Endothelial cell of umbilical vein (primary cell): ENCODE measurements at regions not wholly inside any gene's neighbourhood (a gene's known extent, or its start where the extent isn't known, plus 50 kb on each side); places are given as distances from the start of the nearest gene placed in this dataset.

Experiments used
- BruUV-seq: library from RNA; stranded (reverse); fragments of 400-500 nt; replicated peaks from 2 replicates; lab custom pipeline; 2021; lab: Mats Ljungman, UMichigan
- CTCF ChIA-PET: fragments of 300-600, 350-600 bp; sonication (Branson Sonifier 250); formaldehyde crosslinking; loops from one replicate; lab custom pipeline; 2021; ENCODE audit warnings: antibody characterized with exemption, inconsistent platforms; lab: Charles Lee
- POLR2A ChIA-PET: fragments of 300-600, 350-600 bp; sonication (Branson Sonifier 250); formaldehyde crosslinking; loops from one replicate; lab custom pipeline; 2021; ENCODE audit warnings: antibody characterized with exemption, inconsistent platforms; lab: Charles Lee
- DNase-seq: peaks from one replicate; pipeline ENCODE4 v3.0.0-alpha.2; 2011; ENCODE audit warnings: low read depth, low spot score
- FAIRE-seq: peaks from 2 replicates; lab custom pipeline; 2011; peaks lifted over from hg19 to GRCh38; lab: Jason Lieb, UNC
- H2AFZ ChIP-seq: 2 replicates; pipeline ENCODE4 v1.6.0; 2012; ENCODE audit warnings: low read depth, low read length, control low read depth, inconsistent platforms
- H3K27ac ChIP-seq: 2 replicates; pipeline ENCODE4 v1.5.1; 2011; ENCODE audit warnings: low read depth, mild to moderate bottlenecking, control low read depth, low read length, moderate library complexity; ENCODE audit not compliant: insufficient read depth
- H3K27me3 ChIP-seq, 2 experiments: 2 replicates each; pipeline versions ENCODE4 v1.6.0 to v1.6.1; 2011; ENCODE audit warnings: low read length in 2 of 2, mixed read lengths in 1 of 2; ENCODE audit not compliant: control insufficient read depth in 2 of 2, insufficient read depth in 2 of 2
- H3K36me3 ChIP-seq, 2 experiments: 2 replicates in 1 of 2; 3 replicates in 1 of 2; pipeline ENCODE4 v1.5.1; 2011; ENCODE audit warnings: low read length in 2 of 2, mild to moderate bottlenecking in 1 of 2, moderate library complexity in 1 of 2; ENCODE audit not compliant: control insufficient read depth in 2 of 2, insufficient read depth in 2 of 2; ENCODE audit errors: extremely low read depth in 1 of 2
- H3K4me1 ChIP-seq: 3 replicates; pipeline ENCODE4 v1.5.1; 2011; ENCODE audit warnings: mild to moderate bottlenecking, low read length; ENCODE audit not compliant: control insufficient read depth, insufficient read depth; ENCODE audit errors: extremely low read depth
- H3K4me2 ChIP-seq: 2 replicates; pipeline ENCODE4 v1.6.1; 2011; ENCODE audit warnings: low read length, control low read depth, mixed read lengths; ENCODE audit not compliant: insufficient read depth
- H3K4me3 ChIP-seq, 3 experiments: fragments of 200-600 bp in 1 of 3; sonication (generic), shearing (Covaris generic) in 1 of 3; replicated peaks in 1 of 3; 2 replicates each; pipeline ENCODE4 v1.5.1; 2011 to 2016; ENCODE audit warnings: control low read depth in 3 of 3, low read length in 3 of 3, mild to moderate bottlenecking in 2 of 3, inconsistent platforms in 1 of 3, low read depth in 1 of 3, moderate library complexity in 1 of 3; ENCODE audit not compliant: insufficient read depth in 1 of 3
- H3K79me2 ChIP-seq: 2 replicates; pipeline ENCODE4 v1.6.0; 2012; ENCODE audit warnings: low read length, inconsistent platforms; ENCODE audit not compliant: control insufficient read depth, insufficient read depth
- H3K9ac ChIP-seq: replicated peaks from 2 replicates; pipeline ENCODE3; 2011; ENCODE audit warnings: low read length, control low read depth; ENCODE audit not compliant: insufficient read depth; ENCODE audit errors: extremely low read depth
- H3K9me1 ChIP-seq: replicated peaks from 3 replicates; pipeline ENCODE4 v1.6.0; 2011; ENCODE audit warnings: mild to moderate bottlenecking, low read length; ENCODE audit not compliant: control insufficient read depth, insufficient read depth; ENCODE audit errors: extremely low read depth
- H3K9me3 ChIP-seq: replicated peaks from 2 replicates; pipeline ENCODE4 v1.5.1; 2012; ENCODE audit warnings: low read length, inconsistent platforms; ENCODE audit not compliant: control insufficient read depth, insufficient read depth
- H4K20me1 ChIP-seq: replicated peaks from 2 replicates; pipeline ENCODE3; 2011; ENCODE audit warnings: mild to moderate bottlenecking, low read length; ENCODE audit not compliant: control insufficient read depth, insufficient read depth; ENCODE audit errors: extremely low read depth
- EZH2 ChIP-seq: IDR thresholded peaks from 2 replicates; pipeline ENCODE4 v1.6.1; 2012; ENCODE audit warnings: borderline replicate concordance, low read depth, mild to moderate bottlenecking, moderate library complexity, low read length, inconsistent platforms; ENCODE audit not compliant: severe bottlenecking
- JUN ChIP-seq: IDR thresholded peaks from 2 replicates; pipeline ENCODE4 v1.6.1; 2011; ENCODE audit warnings: borderline replicate concordance, low read depth; ENCODE audit not compliant: insufficient read length, insufficient read depth
- MYC ChIP-seq: IDR thresholded peaks from one replicate; pipeline ENCODE4 v1.6.1; 2011; ENCODE audit warnings: mild to moderate bottlenecking, low read depth, low read length
- POLR2A ChIP-seq: IDR thresholded peaks from 2 replicates; pipeline ENCODE4 v1.6.1; 2012; ENCODE audit warnings: low read depth, mild to moderate bottlenecking, control low read depth, low read length
- POLR2AphosphoS5 ChIP-seq: IDR thresholded peaks from 2 replicates; pipeline ENCODE4 v1.6.1; 2012; ENCODE audit warnings: low read depth, mild to moderate bottlenecking, control low read depth, low read length, moderate library complexity; ENCODE audit not compliant: insufficient read depth
- dilution Hi-C: fragments of 300-500 bp; cut with MboI; formaldehyde crosslinking; loops from one replicate; pipeline ENCODE4 v1.15.0; 2019; ENCODE audit warnings: low sequenced_read_pairs; ENCODE audit not compliant: extremely low pct_ligation_motif_present
- intact Hi-C: fragments of 100-400 bp; cut with micrococcal nuclease; formaldehyde crosslinking; loops from one replicate; pipeline ENCODE4 v1.10.0; 2022
- TF ChIP-seq, protein P1 (sequence below), 2 donors: IDR thresholded peaks; 1 replicate in 1 of 2; 2 replicates in 1 of 2; pipeline ENCODE4 v1.5.1; 2011; ENCODE audit warnings: low read length in 2 of 2, mild to moderate bottlenecking in 2 of 2, moderate library complexity in 2 of 2, control low read depth in 1 of 2, inconsistent platforms in 1 of 2, low read depth in 1 of 2; ENCODE audit not compliant: insufficient read depth in 1 of 2; ENCODE audit errors: extremely low read depth in 1 of 2
- TF ChIP-seq, protein P2 (sequence below): IDR thresholded peaks from 2 replicates; pipeline ENCODE4 v1.6.1; 2011; ENCODE audit not compliant: insufficient read depth, insufficient read length

DNA sequence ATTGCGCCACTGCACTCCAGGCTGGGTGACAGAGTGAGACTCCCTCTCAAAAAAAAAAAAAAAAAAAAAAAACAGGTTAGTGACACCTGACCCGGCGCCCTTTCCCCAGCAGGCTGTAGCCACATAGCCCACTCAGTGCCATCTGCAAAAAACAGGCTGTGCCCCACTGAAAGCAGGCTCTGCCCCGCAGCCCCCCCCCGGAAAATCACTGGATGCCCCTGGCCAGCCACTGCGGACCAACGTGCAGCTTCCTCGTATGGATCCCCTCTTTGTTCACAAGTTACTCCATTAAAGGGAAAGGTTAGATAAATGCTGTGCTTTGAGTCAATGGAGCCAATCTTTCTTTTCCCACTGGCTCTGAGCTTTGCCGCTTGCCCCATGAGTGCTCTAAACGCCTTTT is 660.3 kb downstream of the TBC1D22A start:
- Histone ChIP-seq H3K9ac (no peak overlapping the region), H3K4me2 (no peak overlapping the region), H3K9me3 (peaks cover 5% of the 10 kb centered on the region), H2AFZ (no peak overlapping the region), H4K20me1 (no peaks in the 10 kb centered on the region), H3K9me1 (no peaks in the 10 kb centered on the region), H3K36me3 (no peaks in the 10 kb centered on the region), H3K27ac (no peak overlapping the region), H3K4me3 (no peak overlapping the region), H3K79me2 (no peaks in the 10 kb centered on the region), H3K27me3 (no peaks in the 10 kb centered on the region), H3K4me1 (no peaks in the 10 kb centered on the region)
- BruUV-seq, result no TSS peak
- FAIRE-seq, result no peak
- no peak for DNase-seq
- intact Hi-C loops, result no loop called here
- dilution Hi-C loops, result no loop called here
- CTCF ChIA-PET, result no interaction called here
- TF ChIP-seq EZH2 (no peak), JUN (no peak), POLR2A (no peak), MYC (no peak), POLR2AphosphoS5 (no peak)
- TF ChIP-seq, protein P1, sequence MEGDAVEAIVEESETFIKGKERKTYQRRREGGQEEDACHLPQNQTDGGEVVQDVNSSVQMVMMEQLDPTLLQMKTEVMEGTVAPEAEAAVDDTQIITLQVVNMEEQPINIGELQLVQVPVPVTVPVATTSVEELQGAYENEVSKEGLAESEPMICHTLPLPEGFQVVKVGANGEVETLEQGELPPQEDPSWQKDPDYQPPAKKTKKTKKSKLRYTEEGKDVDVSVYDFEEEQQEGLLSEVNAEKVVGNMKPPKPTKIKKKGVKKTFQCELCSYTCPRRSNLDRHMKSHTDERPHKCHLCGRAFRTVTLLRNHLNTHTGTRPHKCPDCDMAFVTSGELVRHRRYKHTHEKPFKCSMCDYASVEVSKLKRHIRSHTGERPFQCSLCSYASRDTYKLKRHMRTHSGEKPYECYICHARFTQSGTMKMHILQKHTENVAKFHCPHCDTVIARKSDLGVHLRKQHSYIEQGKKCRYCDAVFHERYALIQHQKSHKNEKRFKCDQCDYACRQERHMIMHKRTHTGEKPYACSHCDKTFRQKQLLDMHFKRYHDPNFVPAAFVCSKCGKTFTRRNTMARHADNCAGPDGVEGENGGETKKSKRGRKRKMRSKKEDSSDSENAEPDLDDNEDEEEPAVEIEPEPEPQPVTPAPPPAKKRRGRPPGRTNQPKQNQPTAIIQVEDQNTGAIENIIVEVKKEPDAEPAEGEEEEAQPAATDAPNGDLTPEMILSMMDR (IDR thresholded peaks at IDR 0.05; ENCODE audit: extremely low read depth in 1 of 2, insufficient read depth in 1 of 2, low read depth in 1 of 2, low read length in 2 of 2), result no peak
- TF ChIP-seq, protein P2, sequence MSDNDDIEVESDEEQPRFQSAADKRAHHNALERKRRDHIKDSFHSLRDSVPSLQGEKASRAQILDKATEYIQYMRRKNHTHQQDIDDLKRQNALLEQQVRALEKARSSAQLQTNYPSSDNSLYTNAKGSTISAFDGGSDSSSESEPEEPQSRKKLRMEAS, result no peak
- POLR2A ChIA-PET, result no interaction called here

DNA sequence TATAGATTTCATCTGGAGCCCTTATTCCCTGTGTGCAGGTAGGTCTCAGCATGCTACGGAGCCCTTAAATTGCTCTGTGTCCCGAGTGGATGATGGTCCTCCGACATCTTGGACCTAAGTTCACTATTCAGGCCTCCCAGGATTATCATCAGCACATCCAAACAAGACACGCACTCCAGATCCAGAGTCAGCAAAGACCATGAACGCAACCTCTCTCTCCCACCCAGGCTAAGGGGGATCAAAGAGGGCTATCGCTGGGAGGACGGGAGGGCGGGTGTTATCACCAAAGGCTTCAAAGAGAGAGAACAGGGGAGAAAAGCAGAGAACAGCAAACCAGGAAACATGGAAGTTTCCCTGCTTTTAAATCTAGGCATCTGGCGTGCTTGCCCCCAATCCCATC is 659.4 kb downstream of the TBC1D22A start:
- ChIA-PET POLR2A (no interaction called here), CTCF (no interaction called here)
- Histone ChIP-seq H3K27me3 (no peaks in the 10 kb centered on the region), H3K36me3 (no peaks in the 10 kb centered on the region), H3K4me3 (no peak overlapping the region), H3K27ac (no peak overlapping the region), H3K9me1 (no peaks in the 10 kb centered on the region), H3K9me3 (peaks cover 5% of the 10 kb centered on the region), H2AFZ (no peak overlapping the region), H3K4me2 (no peak overlapping the region), H3K9ac (no peak overlapping the region), H3K79me2 (no peaks in the 10 kb centered on the region), H3K4me1 (no peaks in the 10 kb centered on the region), H4K20me1 (no peaks in the 10 kb centered on the region)
- intact Hi-C loops (no loop called here), dilution Hi-C loops (no loop called here)
- BruUV-seq, result no TSS peak
- TF ChIP-seq, protein P1 (IDR thresholded peaks at IDR 0.05; ENCODE audit: extremely low read depth in 1 of 2, insufficient read depth in 1 of 2, low read depth in 1 of 2, low read length in 2 of 2), result no peak
- FAIRE-seq, result no peak
- no peak for DNase-seq
